Kidney epithelial cell (primary cell): ENCODE measurements at regions not wholly inside any gene's neighbourhood (a gene's known extent, or its start where the extent isn't known, plus 50 kb on each side); places are given as distances from the start of the nearest gene placed in this dataset.
A peak's percentile ranks its signal among the peaks of the same experiment; 100 is the strongest.

Source experiments
- DNase-seq: peaks from one replicate; pipeline ENCODE4 v3.0.0-alpha.2; 2010; ENCODE audit warnings: low read depth
- H3K27me3 ChIP-seq: 2 replicates; pipeline ENCODE4 v1.6.0; 2011; ENCODE audit warnings: low read length; ENCODE audit not compliant: control insufficient read depth, insufficient read depth
- H3K36me3 ChIP-seq: 2 replicates; pipeline ENCODE4 v1.5.1; 2011; ENCODE audit warnings: low read length; ENCODE audit not compliant: control insufficient read depth, insufficient read depth
- H3K4me3 ChIP-seq: 2 replicates; pipeline ENCODE4 v1.5.1; 2011; ENCODE audit warnings: low read depth, mild to moderate bottlenecking, control low read depth, low read length
- CTCF ChIP-seq: IDR thresholded peaks from 2 replicates; pipeline ENCODE4 v1.5.1; 2011; ENCODE audit warnings: mild to moderate bottlenecking, moderate library complexity, low read length, control low read depth, inconsistent platforms; ENCODE audit not compliant: insufficient read depth, poor library complexity, severe bottlenecking

- H3K36me3 ChIP-seq: no peaks in the 10 kb centered on the region
- TF ChIP-seq CTCF: no peak
- H3K4me3 ChIP-seq: no peak overlapping the region
- no peak for DNase-seq
- no peaks in the 10 kb centered on the region for H3K27me3 ChIP-seq
Measured at GRCh38 chr5:4785971-4786370, 354.2 kb upstream of the ADAMTS16 start.

GRCh38 chr5:4797445-4797844 lies 342.7 kb upstream of the ADAMTS16 start:
- TF ChIP-seq CTCF: no peak
- DNase-seq: no peak
- Histone ChIP-seq H3K4me3 (no peak overlapping the region), H3K27me3 (no peaks in the 10 kb centered on the region), H3K36me3 (no peaks in the 10 kb centered on the region)

GRCh38 chr5:4802044-4802443 lies 338.1 kb upstream of the ADAMTS16 start:
- Histone ChIP-seq H3K36me3 (no peaks in the 10 kb centered on the region), H3K4me3 (no peak overlapping the region), H3K27me3 (no peaks in the 10 kb centered on the region)
- DNase-seq: peak; percentile 19
- TF ChIP-seq CTCF: no peak

GRCh38 chr5:4804691-4805360 lies 335.3 kb upstream of the ADAMTS16 start:
- DNase-seq: no peak
- TF ChIP-seq CTCF: no peak
- no peaks in the 10 kb centered on the region for H3K27me3 ChIP-seq
- H3K4me3 ChIP-seq: no peak overlapping the region
- no peaks in the 10 kb centered on the region for H3K36me3 ChIP-seq

- no peak for TF ChIP-seq CTCF
- no peaks in the 10 kb centered on the region for H3K27me3 ChIP-seq
- H3K4me3 ChIP-seq: no peak overlapping the region
- H3K36me3 ChIP-seq: no peaks in the 10 kb centered on the region
- no peak for DNase-seq
Measured at GRCh38 chr5:4815002-4815401, 325.1 kb upstream of the ADAMTS16 start.

- DNase-seq: no peak
- H3K36me3 ChIP-seq: no peaks in the 10 kb centered on the region
- H3K4me3 ChIP-seq: no peak overlapping the region
- no peaks in the 10 kb centered on the region for H3K27me3 ChIP-seq
- no peak for TF ChIP-seq CTCF
Measured at GRCh38 chr5:4817767-4818166, 322.4 kb upstream of the ADAMTS16 start.
